H1 (cell line): ENCODE measurements at regions not wholly inside any gene's neighbourhood (a gene's known extent, or its start where the extent isn't known, plus 50 kb on each side); places are given as distances from the start of the nearest gene placed in this dataset.

Source experiments
- CTCF ChIA-PET: fragments of 300-600 bp; sonication (Branson Sonifier 250); formaldehyde crosslinking; loops from one replicate; lab custom pipeline; 2021; ENCODE audit not compliant: partially characterized antibody; lab: Charles Lee
- POLR2A ChIA-PET: fragments of 300-600 bp; sonication (Branson Sonifier 250); formaldehyde crosslinking; loops from one replicate; lab custom pipeline; 2021; ENCODE audit warnings: inconsistent platforms; ENCODE audit not compliant: partially characterized antibody; lab: Charles Lee
- DNase-seq, 2 experiments: peaks; one replicate each; pipeline versions ENCODE4 v3.0.0 to v3.0.0-alpha.2; 2010 to 2022; ENCODE audit warnings: low spot score in 2 of 2, low read depth in 1 of 2, mixed read lengths in 1 of 2
- FAIRE-seq: peaks from 2 replicates; lab custom pipeline; 2011; peaks lifted over from hg19 to GRCh38; lab: Jason Lieb, UNC
- H2AFZ ChIP-seq: 2 replicates; pipeline ENCODE4 v1.8.1; 2012; ENCODE audit warnings: low read length, inconsistent platforms
- H2AK5ac ChIP-seq: 2 replicates; pipeline ENCODE4 v1.6.1; 2013; ENCODE audit warnings: low read depth, low read length
- H2BK120ac ChIP-seq: replicated peaks from 2 replicates; pipeline ENCODE3; 2013; ENCODE audit warnings: low read depth, low read length, inconsistent platforms
- H2BK12ac ChIP-seq: 2 replicates; pipeline ENCODE4 v1.6.1; 2013; ENCODE audit warnings: low read depth, low read length
- H2BK15ac ChIP-seq: 2 replicates; pipeline ENCODE4 v1.6.1; 2013; ENCODE audit warnings: low read length
- H2BK20ac ChIP-seq: 2 replicates; pipeline ENCODE4 v1.6.1; 2013; ENCODE audit warnings: low read length
- H2BK5ac ChIP-seq: 2 replicates; pipeline ENCODE4 v1.6.1; 2013; ENCODE audit warnings: low read depth, low read length
- H3K14ac ChIP-seq: 2 replicates; pipeline ENCODE4 v1.6.1; 2013; ENCODE audit warnings: inconsistent platforms; ENCODE audit not compliant: insufficient read length
- H3K18ac ChIP-seq: 2 replicates; pipeline ENCODE4 v1.6.1; 2013; ENCODE audit warnings: low read length; ENCODE audit errors: extremely low read depth
- H3K23ac ChIP-seq: 2 replicates; pipeline ENCODE4 v1.6.1; 2013; ENCODE audit warnings: inconsistent platforms; ENCODE audit not compliant: insufficient read length
- H3K23me2 ChIP-seq: 2 replicates; pipeline ENCODE4 v1.6.1; 2013; ENCODE audit warnings: low read depth, low read length
- H3K27ac ChIP-seq: 2 replicates; pipeline ENCODE4 v1.6.1; 2011; ENCODE audit warnings: low read depth, low read length, inconsistent platforms
- H3K27me3 ChIP-seq, 4 experiments: replicated peaks in 1 of 4; 1 replicate in 1 of 4; 2 replicates in 3 of 4; pipeline versions ENCODE4 v1.6.1 to v1.8.1; 2011 to 2013; ENCODE audit warnings: low read length in 3 of 4, mild to moderate bottlenecking in 3 of 4, inconsistent platforms in 2 of 4, mixed read lengths in 2 of 4, moderate library complexity in 1 of 4; ENCODE audit not compliant: control insufficient read depth in 3 of 4, insufficient read depth in 3 of 4; ENCODE audit errors: extremely low read depth in 1 of 4
- H3K36me3 ChIP-seq, 4 experiments: 2 replicates each; pipeline versions ENCODE4 v1.6.1 to v1.8.1; 2011 to 2013; ENCODE audit warnings: mild to moderate bottlenecking in 4 of 4, low read length in 3 of 4, moderate library complexity in 2 of 4, control low read depth in 1 of 4, inconsistent platforms in 1 of 4; ENCODE audit not compliant: insufficient read depth in 4 of 4, control insufficient read depth in 2 of 4
- H3K4ac ChIP-seq: replicated peaks from 2 replicates; pipeline ENCODE3; 2013; ENCODE audit warnings: low read length, low read depth, mixed read lengths, inconsistent platforms; ENCODE audit not compliant: insufficient read length
- H3K4me1 ChIP-seq, 4 experiments: replicated peaks in 1 of 4; 1 replicate in 1 of 4; 2 replicates in 3 of 4; pipeline versions ENCODE4 v1.6.1 to v1.8.1; 2011 to 2013; ENCODE audit warnings: low read length in 3 of 4, inconsistent platforms in 2 of 4, mixed read lengths in 1 of 4; ENCODE audit not compliant: insufficient read depth in 4 of 4, control insufficient read depth in 3 of 4
- H3K4me2 ChIP-seq, 2 experiments: 2 replicates each; pipeline versions ENCODE4 v1.6.1 to v1.8.1; 2011 to 2013; ENCODE audit warnings: low read depth in 2 of 2, low read length in 2 of 2, control low read depth in 1 of 2, inconsistent platforms in 1 of 2, mild to moderate bottlenecking in 1 of 2; ENCODE audit not compliant: insufficient read depth in 1 of 2
- H3K4me3 ChIP-seq, 4 experiments: fragments of 200-600, 300-600 bp in 1 of 4; sonication (generic), shearing (Covaris generic), sonication (Bioruptor Twin) in 1 of 4; 2 replicates each; pipeline versions ENCODE4 v1.5.1 to v1.8.1; 2011 to 2016; ENCODE audit warnings: low read length in 4 of 4, low read depth in 3 of 4, control low read depth in 2 of 4, inconsistent platforms in 2 of 4, mild to moderate bottlenecking in 2 of 4, mixed read lengths in 1 of 4, moderate library complexity in 1 of 4; ENCODE audit not compliant: insufficient read depth in 2 of 4; ENCODE audit errors: extremely low read depth in 1 of 4
- H3K56ac ChIP-seq: replicated peaks from 2 replicates; pipeline ENCODE3; 2013; ENCODE audit warnings: low read depth, mild to moderate bottlenecking, mixed read lengths, low read length, inconsistent platforms; ENCODE audit not compliant: insufficient read length
- H3K79me1 ChIP-seq: 2 replicates; pipeline ENCODE4 v1.6.1; 2013; ENCODE audit warnings: low read depth, low read length, control low read depth
- H3K79me2 ChIP-seq, 2 experiments: 2 replicates each; pipeline versions ENCODE4 v1.6.1 to v1.8.1; 2012 to 2013; ENCODE audit warnings: low read length in 2 of 2, mild to moderate bottlenecking in 2 of 2, inconsistent platforms in 1 of 2; ENCODE audit not compliant: insufficient read depth in 2 of 2, control insufficient read depth in 1 of 2
- H3K9ac ChIP-seq, 4 experiments: replicated peaks in 1 of 4; 1 replicate in 1 of 4; 2 replicates in 3 of 4; pipeline versions ENCODE4 v1.6.1 to v1.8.1; 2011 to 2013; ENCODE audit warnings: low read depth in 3 of 4, low read length in 3 of 4, control low read depth in 2 of 4, mild to moderate bottlenecking in 2 of 4, moderate library complexity in 2 of 4, inconsistent platforms in 1 of 4; ENCODE audit errors: extremely low read depth in 1 of 4
- H3K9me3 ChIP-seq, 2 experiments: 2 replicates each; pipeline versions ENCODE4 v1.6.1 to v1.8.1; 2012 to 2013; ENCODE audit warnings: mild to moderate bottlenecking in 2 of 2, moderate library complexity in 2 of 2, control low read depth in 1 of 2, inconsistent platforms in 1 of 2, low read depth in 1 of 2, low read length in 1 of 2, mixed read lengths in 1 of 2; ENCODE audit not compliant: insufficient read depth in 2 of 2
- H4K20me1 ChIP-seq, 2 experiments: replicated peaks in 1 of 2; 2 replicates each; pipeline versions ENCODE3 to v1.8.1; 2011 to 2013; ENCODE audit warnings: inconsistent platforms in 2 of 2, low read length in 2 of 2, mild to moderate bottlenecking in 1 of 2; ENCODE audit not compliant: insufficient read depth in 2 of 2, control insufficient read depth in 1 of 2
- H4K5ac ChIP-seq: 2 replicates; pipeline ENCODE4 v1.6.1; 2013; ENCODE audit warnings: low read length, low read depth, mixed read lengths, inconsistent platforms; ENCODE audit not compliant: insufficient read length
- H4K8ac ChIP-seq: 2 replicates; pipeline ENCODE4 v1.8.0; 2013; ENCODE audit warnings: mild to moderate bottlenecking, moderate library complexity, low read length, inconsistent platforms; ENCODE audit not compliant: insufficient read depth; ENCODE audit errors: extremely low read depth
- H4K91ac ChIP-seq: replicated peaks from 2 replicates; pipeline ENCODE3; 2013; ENCODE audit warnings: low read length, mixed read lengths, inconsistent platforms; ENCODE audit not compliant: insufficient read length
- ATF2 ChIP-seq: IDR thresholded peaks from 2 replicates; pipeline ENCODE4 v1.6.1; 2012; ENCODE audit warnings: low read length, inconsistent platforms
- ATF3 ChIP-seq: IDR thresholded peaks from 2 replicates; pipeline ENCODE4 v1.6.1; 2011; ENCODE audit warnings: low read depth, mild to moderate bottlenecking, low read length; ENCODE audit not compliant: insufficient read depth
- BACH1 ChIP-seq: IDR thresholded peaks from 2 replicates; pipeline ENCODE4 v1.6.1; 2012; ENCODE audit warnings: low read length, improper control_type of control experiment
- CEBPB ChIP-seq: IDR thresholded peaks from 2 replicates; pipeline ENCODE4 v1.6.1; 2012; ENCODE audit warnings: low read depth, low read length
- CHD2 ChIP-seq: IDR thresholded peaks from 2 replicates; pipeline ENCODE4 v1.6.1; 2012; ENCODE audit warnings: low read length, improper control_type of control experiment
- CREB1 ChIP-seq: IDR thresholded peaks from 2 replicates; pipeline ENCODE4 v1.6.1; 2012; ENCODE audit warnings: inconsistent platforms
- KDM5A ChIP-seq: fragments of 200-600 bp; IDR thresholded peaks from 2 replicates; pipeline ENCODE4 v1.7.1; 2012; ENCODE audit warnings: mild to moderate bottlenecking, low read length, inconsistent platforms, mixed read lengths
- MAX ChIP-seq: IDR thresholded peaks from 2 replicates; pipeline ENCODE4 v1.6.1; 2012; ENCODE audit warnings: inconsistent platforms
- NRF1 ChIP-seq: IDR thresholded peaks from 2 replicates; pipeline ENCODE4 v1.6.1; 2011; ENCODE audit warnings: mild to moderate bottlenecking, low read depth, low read length, improper control_type of control experiment
- RXRA ChIP-seq: IDR thresholded peaks from 2 replicates; pipeline ENCODE4 v1.6.1; 2011; ENCODE audit warnings: low read depth, mild to moderate bottlenecking, low read length, moderate library complexity; ENCODE audit not compliant: insufficient read depth
- SIN3A ChIP-seq, 2 experiments: IDR thresholded peaks in 1 of 2; conservative IDR thresholded peaks in 1 of 2; 2 replicates each; pipeline ENCODE4 v1.6.1; 2011 to 2012; ENCODE audit warnings: low read length in 2 of 2, improper control_type of control experiment in 1 of 2, low read depth in 1 of 2, mild to moderate bottlenecking in 1 of 2
- SIRT6 ChIP-seq: IDR thresholded peaks from one replicate; pipeline ENCODE4 v1.7.1; 2012; ENCODE audit warnings: low read length, inconsistent platforms
- SP4 ChIP-seq: IDR thresholded peaks from 2 replicates; pipeline ENCODE4 v1.6.1; 2012; ENCODE audit warnings: low read length, inconsistent platforms
- TEAD4 ChIP-seq: IDR thresholded peaks from 2 replicates; pipeline ENCODE4 v1.6.1; 2012; ENCODE audit warnings: low read depth, low read length, inconsistent platforms, mixed read lengths

GRCh38 chr6:155883334-155883731, 427.7 kb upstream of the NOX3 start:
- ChIA-PET CTCF (interaction anchor here (1.1 to 1.7 kb wide), 2 partner anchors 10 to 11 kb away, joined by 3 to 6 read pairs; no protein-coding TSS in a partner anchor), POLR2A (no interaction called here)
- peaks cover 0 to 9% (median 3%) of the 10 kb centered on the region in 4 experiments; a peak in 3 of 7 replicates for H3K4me1 ChIP-seq
- no peak overlapping the region for H3K9ac ChIP-seq
- no peak overlapping the region for H3K4ac ChIP-seq
- no peak overlapping the region for H2BK120ac ChIP-seq
- H2AK5ac ChIP-seq, result no peak overlapping the region
- H3K27ac ChIP-seq, result no peak overlapping the region
- H3K9me3 ChIP-seq, result no peaks in the 10 kb centered on the region
- H4K8ac ChIP-seq, result no peak overlapping the region
- no peaks in the 10 kb centered on the region for H3K79me1 ChIP-seq
- DNase-seq (no peak), FAIRE-seq (no peak)
- TF ChIP-seq CREB1 (no peak), KDM5A (no peak), MAX (no peak), SP4 (no peak), TEAD4 (no peak), CEBPB (no peak), ATF2 (no peak), ATF3 (no peak), SIRT6 (no peak), SIN3A (conservative IDR thresholded peaks at IDR 0.05 in 1 of 2, IDR thresholded peaks at IDR 0.05 in 1 of 2; ENCODE audit: low read depth in 1 of 2, low read length in 2 of 2) (no peak), CHD2 (no peak), BACH1 (no peak), RXRA (no peak), NRF1 (no peak)
- H3K18ac ChIP-seq, result no peak overlapping the region
- no peaks in the 10 kb centered on the region for H3K27me3 ChIP-seq
- H2BK20ac ChIP-seq, result no peak overlapping the region
- H4K5ac ChIP-seq, result no peak overlapping the region
- no peak overlapping the region for H3K4me2 ChIP-seq
- H2BK5ac ChIP-seq, result no peak overlapping the region
- H2AFZ ChIP-seq, result no peak overlapping the region
- H3K36me3 ChIP-seq, result no peaks in the 10 kb centered on the region
- no peak overlapping the region for H2BK12ac ChIP-seq
- H3K56ac ChIP-seq, result no peak overlapping the region
- no peaks in the 10 kb centered on the region for H4K20me1 ChIP-seq
- H3K23ac ChIP-seq, result no peak overlapping the region
- H4K91ac ChIP-seq, result no peak overlapping the region
- no peaks in the 10 kb centered on the region; the same call in 1 of the 2 replicates for H3K23me2 ChIP-seq
- H3K4me3 ChIP-seq, result no peak overlapping the region
- no peaks in the 10 kb centered on the region for H3K79me2 ChIP-seq
- no peak overlapping the region for H2BK15ac ChIP-seq
- no peak overlapping the region for H3K14ac ChIP-seq
